CD4-positive, CD25-positive, alpha-beta regulatory T cell (primary cell): ENCODE measurements at regions not wholly inside any gene's neighbourhood (a gene's known extent, or its start where the extent isn't known, plus 50 kb on each side); places are given as distances from the start of the nearest gene placed in this dataset.
A peak's percentile ranks its signal among the peaks of the same experiment; 100 is the strongest.

Source experiments
- ATAC-seq, 2 donors: fragments of 150-1000 bp; cut with Tn5 transposase; one replicate each; pipeline ENCODE4 v1.10.0; 2021; ENCODE audit warnings: low read depth in 2 of 2, moderate number of reproducible peaks in 2 of 2, moderate library complexity in 1 of 2
- DNase-seq, 3 donors: peaks; one replicate each; pipeline versions ENCODE4 v3.0.0 to v3.0.0-alpha.2; 2012 to 2022; ENCODE audit warnings: mixed read lengths in 1 of 3
- H3K27ac ChIP-seq: one replicate; pipeline ENCODE4 v1.7.0; 2013; ENCODE audit warnings: mild to moderate bottlenecking, low read length; ENCODE audit not compliant: insufficient read depth, poor library complexity, severe bottlenecking
- H3K27me3 ChIP-seq: one replicate; pipeline ENCODE4 v1.7.0; 2013; ENCODE audit warnings: low read length; ENCODE audit not compliant: control insufficient read depth, insufficient read depth
- H3K36me3 ChIP-seq: one replicate; pipeline ENCODE4 v1.7.0; 2013; ENCODE audit warnings: mild to moderate bottlenecking, low read length, moderate library complexity; ENCODE audit not compliant: control insufficient read depth, insufficient read depth
- H3K4me1 ChIP-seq: 2 replicates; pipeline ENCODE4 v1.7.0; 2013; ENCODE audit warnings: mild to moderate bottlenecking, low read length; ENCODE audit not compliant: insufficient read depth, control insufficient read depth, poor library complexity, severe bottlenecking
- H3K4me3 ChIP-seq: one replicate; pipeline ENCODE4 v1.7.0; 2013; ENCODE audit warnings: low read depth, mild to moderate bottlenecking, low read length, moderate library complexity
- H3K9me3 ChIP-seq, 2 experiments: 1 replicate in 1 of 2; 2 replicates in 1 of 2; pipeline ENCODE4 v1.7.0; 2013; ENCODE audit warnings: low read length in 2 of 2, mild to moderate bottlenecking in 1 of 2, moderate library complexity in 1 of 2; ENCODE audit not compliant: control insufficient read depth in 2 of 2
- H3K27ac Mint-ChIP-seq, 3 donors: one replicate each; pipeline ENCODE4 v1.8.0; 2020 to 2022; ENCODE audit warnings: mild to moderate bottlenecking in 3 of 3, mixed read lengths in 3 of 3, moderate library complexity in 2 of 3
- H3K27me3 Mint-ChIP-seq: one replicate; pipeline ENCODE4 v1.8.0; 2022; ENCODE audit warnings: mild to moderate bottlenecking, mixed read lengths
- H3K36me3 Mint-ChIP-seq: one replicate; pipeline ENCODE4 v1.8.0; 2020; ENCODE audit warnings: mixed read lengths
- H3K4me1 Mint-ChIP-seq, 4 donors: one replicate each; pipeline ENCODE4 v1.8.0; 2020 to 2022; ENCODE audit warnings: mixed read lengths in 4 of 4, mild to moderate bottlenecking in 1 of 4
- H3K4me3 Mint-ChIP-seq, 4 donors: one replicate each; pipeline ENCODE4 v1.8.0; 2020 to 2022; ENCODE audit warnings: mild to moderate bottlenecking in 4 of 4, mixed read lengths in 4 of 4, moderate library complexity in 3 of 4
- H3K9me3 Mint-ChIP-seq, 7 donors: one replicate each; pipeline ENCODE4 v1.8.0; 2020 to 2022; ENCODE audit warnings: mixed read lengths in 7 of 7, mild to moderate bottlenecking in 3 of 7, moderate library complexity in 2 of 7

GRCh38 chr18:23311351-23312121 lies 141.6 kb upstream of the RIOK3 start:
- Mint-ChIP-seq H3K4me1 (peaks cover 6 to 20% (median 19%) of the 10 kb centered on the region in 4 donors), H3K27me3 (no peaks in the 10 kb centered on the region), H3K9me3 (no peaks in the 10 kb centered on the region), H3K36me3 (peaks cover 4% of the 10 kb centered on the region), H3K27ac (peak overlapping the region in 1 of 3 donors; percentile 61), H3K4me3 (no peak overlapping the region)
- H3K4me1 ChIP-seq: peaks cover 20% of the 10 kb centered on the region
- H3K9me3 ChIP-seq: no peaks in the 10 kb centered on the region
- no peaks in the 10 kb centered on the region for H3K27me3 ChIP-seq
- no peak for DNase-seq
- no peak overlapping the region for H3K27ac ChIP-seq
- H3K36me3 ChIP-seq: no peaks in the 10 kb centered on the region
- no peak overlapping the region for H3K4me3 ChIP-seq
- ATAC-seq: no peak

- H3K4me1 Mint-ChIP-seq: peaks cover 2 to 10% (median 7%) of the 10 kb centered on the region in 4 donors
- no peaks in the 10 kb centered on the region for H3K36me3 ChIP-seq
- H3K4me1 ChIP-seq: peaks cover 3% of the 10 kb centered on the region
- no peaks in the 10 kb centered on the region for H3K27me3 ChIP-seq
- peaks cover 0 to 2% (median 0%) of the 10 kb centered on the region in 7 donors for H3K9me3 Mint-ChIP-seq
- H3K27ac Mint-ChIP-seq: no peak overlapping the region
- H3K4me3 Mint-ChIP-seq: no peak overlapping the region
- no peak overlapping the region for H3K4me3 ChIP-seq
- H3K9me3 ChIP-seq: no peaks in the 10 kb centered on the region
- no peak for ATAC-seq
- no peaks in the 10 kb centered on the region for H3K27me3 Mint-ChIP-seq
- H3K36me3 Mint-ChIP-seq: peaks cover 4% of the 10 kb centered on the region
- peak in 1 of 3 donors; percentile 10 for DNase-seq
- H3K27ac ChIP-seq: no peak overlapping the region
Observed at GRCh38 chr18:23313379-23313778, 139.7 kb upstream of the RIOK3 start.

- no peaks in the 10 kb centered on the region for H3K9me3 ChIP-seq
- DNase-seq: no peak
- ATAC-seq: no peak
- H3K4me3 ChIP-seq: no peak overlapping the region
- H3K4me3 Mint-ChIP-seq: no peak overlapping the region
- no peaks in the 10 kb centered on the region for H3K4me1 ChIP-seq
- H3K9me3 Mint-ChIP-seq: peaks cover 0 to 2% (median 0%) of the 10 kb centered on the region in 7 donors
- H3K27ac ChIP-seq: no peak overlapping the region
- no peaks in the 10 kb centered on the region for H3K36me3 ChIP-seq
- H3K27me3 ChIP-seq: no peaks in the 10 kb centered on the region
- H3K4me1 Mint-ChIP-seq: peaks cover 0 to 5% (median 2%) of the 10 kb centered on the region in 4 donors
- no peaks in the 10 kb centered on the region for H3K27me3 Mint-ChIP-seq
- no peak overlapping the region for H3K27ac Mint-ChIP-seq
- H3K36me3 Mint-ChIP-seq: peaks cover 4% of the 10 kb centered on the region
Observed at GRCh38 chr18:23314672-23315071, 138.4 kb upstream of the RIOK3 start.

- peaks cover 0 to 2% (median 0%) of the 10 kb centered on the region in 7 donors for H3K9me3 Mint-ChIP-seq
- peaks cover 4% of the 10 kb centered on the region for H3K36me3 Mint-ChIP-seq
- no peak overlapping the region for H3K27ac Mint-ChIP-seq
- no peaks in the 10 kb centered on the region for H3K27me3 Mint-ChIP-seq
- Histone ChIP-seq H3K36me3 (no peaks in the 10 kb centered on the region), H3K27ac (no peak overlapping the region), H3K27me3 (no peaks in the 10 kb centered on the region), H3K4me3 (no peak overlapping the region), H3K4me1 (no peaks in the 10 kb centered on the region), H3K9me3 (no peaks in the 10 kb centered on the region)
- no peak for ATAC-seq
- no peak overlapping the region for H3K4me3 Mint-ChIP-seq
- peaks cover 0 to 5% (median 2%) of the 10 kb centered on the region in 4 donors for H3K4me1 Mint-ChIP-seq
- DNase-seq: no peak
Observed at GRCh38 chr18:23316316-23316715, 136.8 kb upstream of the RIOK3 start.

GRCh38 chr18:23316988-23317387 lies 136.1 kb upstream of the RIOK3 start:
- Histone ChIP-seq H3K27me3 (no peaks in the 10 kb centered on the region), H3K36me3 (no peaks in the 10 kb centered on the region), H3K4me1 (no peaks in the 10 kb centered on the region), H3K9me3 (no peaks in the 10 kb centered on the region), H3K27ac (no peak overlapping the region), H3K4me3 (no peak overlapping the region)
- DNase-seq: no peak
- no peak for ATAC-seq
- peaks cover 4% of the 10 kb centered on the region for H3K36me3 Mint-ChIP-seq
- H3K27me3 Mint-ChIP-seq: no peaks in the 10 kb centered on the region
- H3K4me3 Mint-ChIP-seq: no peak overlapping the region
- peaks cover 0 to 2% (median 0%) of the 10 kb centered on the region in 7 donors for H3K9me3 Mint-ChIP-seq
- no peak overlapping the region for H3K27ac Mint-ChIP-seq
- peaks cover 0 to 5% (median 2%) of the 10 kb centered on the region in 4 donors for H3K4me1 Mint-ChIP-seq

GRCh38 chr18:23317975-23318675 lies 135.0 kb upstream of the RIOK3 start:
- H3K27me3 Mint-ChIP-seq: no peaks in the 10 kb centered on the region
- no peaks in the 10 kb centered on the region for H3K27me3 ChIP-seq
- DNase-seq: no peak

GRCh38 chr18:23320709-23321236 lies 132.3 kb upstream of the RIOK3 start:
- Mint-ChIP-seq H3K36me3 (peaks cover 4% of the 10 kb centered on the region), H3K4me1 (peaks cover 0 to 4% (median 0%) of the 10 kb centered on the region in 4 donors), H3K27ac (no peak overlapping the region), H3K27me3 (no peaks in the 10 kb centered on the region), H3K4me3 (no peak overlapping the region), H3K9me3 (peaks cover 0 to 2% (median 0%) of the 10 kb centered on the region in 7 donors)
- Histone ChIP-seq H3K27ac (no peak overlapping the region), H3K27me3 (no peaks in the 10 kb centered on the region), H3K4me3 (no peak overlapping the region), H3K9me3 (no peaks in the 10 kb centered on the region), H3K36me3 (no peaks in the 10 kb centered on the region), H3K4me1 (no peaks in the 10 kb centered on the region)
- DNase-seq (no peak), ATAC-seq (no peak)

More at GRCh38 chr18:23317975-23318675, 135.0 kb upstream of the RIOK3 start:
- H3K36me3 Mint-ChIP-seq: peaks cover 4% of the 10 kb centered on the region
- no peaks in the 10 kb centered on the region for H3K4me1 ChIP-seq
- H3K4me3 Mint-ChIP-seq: no peak overlapping the region
- H3K9me3 Mint-ChIP-seq: peaks cover 0 to 2% (median 0%) of the 10 kb centered on the region in 7 donors
- ATAC-seq: no peak
- no peaks in the 10 kb centered on the region for H3K36me3 ChIP-seq
- peaks cover 0 to 5% (median 2%) of the 10 kb centered on the region in 4 donors for H3K4me1 Mint-ChIP-seq
- no peak overlapping the region for H3K27ac ChIP-seq
- H3K4me3 ChIP-seq: no peak overlapping the region
- H3K9me3 ChIP-seq: no peaks in the 10 kb centered on the region
- no peak overlapping the region for H3K27ac Mint-ChIP-seq
